ENCODE measurements at regions not wholly inside any gene's neighbourhood (a gene's known extent, or its start where the extent isn't known, plus 50 kb on each side); places are given as distances from the start of the nearest gene placed in this dataset.

- ATAC-seq (replicated peaks): no peak
- no peaks in the 10 kb centered on the region for H3K9me3 Mint-ChIP-seq
- no peaks in the 10 kb centered on the region for H3K4me1 Mint-ChIP-seq
- peaks cover 16% of the 10 kb centered on the region for H3K27me3 Mint-ChIP-seq
- no peak overlapping the region for H3K4me3 Mint-ChIP-seq
- H3K36me3 Mint-ChIP-seq (ENCODE audit: low read depth): no peaks in the 10 kb centered on the region
- no peak overlapping the region for H3K27ac Mint-ChIP-seq
These were observed 305.5 kb upstream of the CLINT1 start for GRCh38 chr5:158164296-158165047.

- Mint-ChIP-seq H3K4me3 (no peak overlapping the region), H3K27me3 (peaks cover 11% of the 10 kb centered on the region), H3K9me3 (no peaks in the 10 kb centered on the region), H3K27ac (no peak overlapping the region), H3K36me3 (ENCODE audit: low read depth) (no peaks in the 10 kb centered on the region), H3K4me1 (no peaks in the 10 kb centered on the region)
- no peak for ATAC-seq (replicated peaks)
These were observed 304.7 kb upstream of the CLINT1 start for GRCh38 chr5:158163451-158164295.

- no peaks in the 10 kb centered on the region for H3K36me3 Mint-ChIP-seq (ENCODE audit: low read depth)
- H3K4me3 Mint-ChIP-seq: no peak overlapping the region
- no peak overlapping the region for H3K27ac Mint-ChIP-seq
- H3K27me3 Mint-ChIP-seq: peaks cover 14% of the 10 kb centered on the region
- no peaks in the 10 kb centered on the region for H3K4me1 Mint-ChIP-seq
- ATAC-seq (replicated peaks): no peak
- H3K9me3 Mint-ChIP-seq: no peaks in the 10 kb centered on the region
These were observed 303.6 kb upstream of the CLINT1 start for GRCh38 chr5:158162479-158163034.

- no peaks in the 10 kb centered on the region for H3K36me3 Mint-ChIP-seq (ENCODE audit: low read depth)
- no peak overlapping the region for H3K27ac Mint-ChIP-seq
- no peak overlapping the region for H3K4me3 Mint-ChIP-seq
- H3K4me1 Mint-ChIP-seq: no peaks in the 10 kb centered on the region
- H3K9me3 Mint-ChIP-seq: no peaks in the 10 kb centered on the region
- H3K27me3 Mint-ChIP-seq: peaks cover 14% of the 10 kb centered on the region
- ATAC-seq (replicated peaks): no peak
These were observed 303.1 kb upstream of the CLINT1 start for GRCh38 chr5:158162026-158162425.

- Mint-ChIP-seq H3K36me3 (ENCODE audit: low read depth) (no peaks in the 10 kb centered on the region), H3K4me1 (no peaks in the 10 kb centered on the region), H3K27me3 (peaks cover 6% of the 10 kb centered on the region), H3K9me3 (no peaks in the 10 kb centered on the region), H3K4me3 (no peak overlapping the region), H3K27ac (no peak overlapping the region)
- ATAC-seq (replicated peaks): no peak
These were observed 300.7 kb upstream of the CLINT1 start for GRCh38 chr5:158159621-158160020.

- Mint-ChIP-seq H3K27ac (no peak overlapping the region), H3K9me3 (no peaks in the 10 kb centered on the region)
These were observed 297.0 kb upstream of the CLINT1 start for GRCh38 chr5:158155811-158156505.

GRCh38 chr5:158155067-158155466 is 296.1 kb upstream of the CLINT1 start:
- ATAC-seq (replicated peaks): no peak
- Mint-ChIP-seq H3K4me3 (no peak overlapping the region), H3K27ac (no peak overlapping the region), H3K4me1 (no peaks in the 10 kb centered on the region), H3K27me3 (peaks cover 12% of the 10 kb centered on the region), H3K36me3 (ENCODE audit: low read depth) (no peaks in the 10 kb centered on the region), H3K9me3 (no peaks in the 10 kb centered on the region)

More at GRCh38 chr5:158155811-158156505, 297.0 kb upstream of the CLINT1 start:
- Mint-ChIP-seq H3K27me3 (peaks cover 12% of the 10 kb centered on the region), H3K4me1 (no peaks in the 10 kb centered on the region), H3K36me3 (ENCODE audit: low read depth) (no peaks in the 10 kb centered on the region), H3K4me3 (no peak overlapping the region)
- no peak for ATAC-seq (replicated peaks)

- H3K27me3 Mint-ChIP-seq: peaks cover 12% of the 10 kb centered on the region
- no peak overlapping the region for H3K4me3 Mint-ChIP-seq
- H3K9me3 Mint-ChIP-seq: no peaks in the 10 kb centered on the region
- no peaks in the 10 kb centered on the region for H3K36me3 Mint-ChIP-seq (ENCODE audit: low read depth)
- no peaks in the 10 kb centered on the region for H3K4me1 Mint-ChIP-seq
- no peak overlapping the region for H3K27ac Mint-ChIP-seq
- ATAC-seq (replicated peaks): no peak
These were observed 295.5 kb upstream of the CLINT1 start for GRCh38 chr5:158154226-158155005.

GRCh38 chr5:158153508-158153907 is 294.6 kb upstream of the CLINT1 start:
- Mint-ChIP-seq H3K27ac (no peak overlapping the region), H3K9me3 (no peaks in the 10 kb centered on the region), H3K4me1 (no peaks in the 10 kb centered on the region), H3K4me3 (no peak overlapping the region), H3K36me3 (ENCODE audit: low read depth) (no peaks in the 10 kb centered on the region), H3K27me3 (peaks cover 12% of the 10 kb centered on the region)
- no peak for ATAC-seq (replicated peaks)

- ATAC-seq (replicated peaks): no peak
- Mint-ChIP-seq H3K4me1 (no peaks in the 10 kb centered on the region), H3K27me3 (peaks cover 9% of the 10 kb centered on the region), H3K27ac (no peak overlapping the region), H3K4me3 (no peak overlapping the region), H3K36me3 (ENCODE audit: low read depth) (no peaks in the 10 kb centered on the region), H3K9me3 (no peaks in the 10 kb centered on the region)
These were observed 293.2 kb upstream of the CLINT1 start for GRCh38 chr5:158152136-158152535.

GRCh38 chr5:158147227-158147626 is 288.3 kb upstream of the CLINT1 start:
- no peaks in the 10 kb centered on the region for H3K36me3 Mint-ChIP-seq (ENCODE audit: low read depth)
- H3K27me3 Mint-ChIP-seq: no peaks in the 10 kb centered on the region
- no peaks in the 10 kb centered on the region for H3K9me3 Mint-ChIP-seq
- no peak overlapping the region for H3K27ac Mint-ChIP-seq
- H3K4me3 Mint-ChIP-seq: no peak overlapping the region
- ATAC-seq (replicated peaks): no peak
- H3K4me1 Mint-ChIP-seq: no peaks in the 10 kb centered on the region

GRCh38 chr5:158145827-158146226 is 286.9 kb upstream of the CLINT1 start:
- Mint-ChIP-seq H3K36me3 (ENCODE audit: low read depth) (no peaks in the 10 kb centered on the region), H3K9me3 (no peaks in the 10 kb centered on the region), H3K4me1 (no peaks in the 10 kb centered on the region), H3K4me3 (no peak overlapping the region), H3K27me3 (no peaks in the 10 kb centered on the region), H3K27ac (no peak overlapping the region)
- no peak for ATAC-seq (replicated peaks)

GRCh38 chr5:158143081-158143480 is 284.1 kb upstream of the CLINT1 start:
- no peak for ATAC-seq (replicated peaks)
- no peak overlapping the region for H3K27ac Mint-ChIP-seq
- no peaks in the 10 kb centered on the region for H3K36me3 Mint-ChIP-seq (ENCODE audit: low read depth)
- H3K27me3 Mint-ChIP-seq: peaks cover 5% of the 10 kb centered on the region
- H3K4me1 Mint-ChIP-seq: no peaks in the 10 kb centered on the region
- no peak overlapping the region for H3K4me3 Mint-ChIP-seq
- peaks cover 4% of the 10 kb centered on the region for H3K9me3 Mint-ChIP-seq

- no peak for ATAC-seq (replicated peaks)
- no peaks in the 10 kb centered on the region for H3K4me1 Mint-ChIP-seq
- H3K4me3 Mint-ChIP-seq: no peak overlapping the region
- H3K9me3 Mint-ChIP-seq: peaks cover 4% of the 10 kb centered on the region
- H3K36me3 Mint-ChIP-seq (ENCODE audit: low read depth): no peaks in the 10 kb centered on the region
- H3K27ac Mint-ChIP-seq: no peak overlapping the region
- peaks cover 5% of the 10 kb centered on the region for H3K27me3 Mint-ChIP-seq
These were observed 283.2 kb upstream of the CLINT1 start for GRCh38 chr5:158142156-158142555.

Measured in activated T-helper 17 cell treated with anti-CD3 and anti-CD28 coated beads, Interleukin-2, amount 50 U/mL, for 72 hours (primary cell).